Loucy (cell line): ENCODE measurements at regions not wholly inside any gene's neighbourhood (a gene's known extent, or its start where the extent isn't known, plus 50 kb on each side); places are given as distances from the start of the nearest gene placed in this dataset.

ENCODE experiments used
- H2AFZ ChIP-seq: fragments of 200-600 bp; sonication (generic); 2 replicates; pipeline ENCODE4 v1.6.0; 2016; ENCODE audit warnings: antibody characterized with exemption, mild to moderate bottlenecking, low read length, moderate library complexity
- H3F3A ChIP-seq: fragments of 200-600 bp; 2 replicates; pipeline ENCODE4 v1.6.0; 2016; ENCODE audit warnings: antibody characterized with exemption, low read depth, mild to moderate bottlenecking
- H3K27me3 ChIP-seq: fragments of 200-600 bp; sonication (generic); 2 replicates; pipeline ENCODE4 v1.6.1; 2014; ENCODE audit warnings: low read length, mild to moderate bottlenecking; ENCODE audit not compliant: insufficient read depth, poor library complexity, severe bottlenecking
- H3K36me3 ChIP-seq: fragments of 200-600 bp; sonication (generic); 2 replicates; pipeline ENCODE4 v1.6.1; 2016; ENCODE audit warnings: low read length; ENCODE audit not compliant: insufficient read depth
- H3K4me1 ChIP-seq: fragments of 200-600 bp; sonication (generic); 2 replicates; pipeline ENCODE4 v1.5.1; 2014; ENCODE audit warnings: low read length, mild to moderate bottlenecking; ENCODE audit not compliant: insufficient read depth, poor library complexity, severe bottlenecking
- H3K4me2 ChIP-seq: fragments of 200-600 bp; sonication (generic); 2 replicates; pipeline ENCODE4 v1.6.0; 2014; ENCODE audit warnings: antibody characterized with exemption, low read length, low read depth, mild to moderate bottlenecking; ENCODE audit not compliant: poor library complexity, severe bottlenecking
- H3K4me3 ChIP-seq: fragments of 200-600 bp; sonication (generic); 2 replicates; pipeline ENCODE4 v1.5.1; 2014; ENCODE audit warnings: low read length, mild to moderate bottlenecking, mixed read lengths; ENCODE audit not compliant: poor library complexity, severe bottlenecking
- H3K79me2 ChIP-seq: fragments of 200-600 bp; sonication (generic); 2 replicates; pipeline ENCODE4 v1.6.1; 2014; ENCODE audit warnings: low read length; ENCODE audit not compliant: insufficient read depth
- H3K9ac ChIP-seq: fragments of 200-600 bp; sonication (generic); 2 replicates; pipeline ENCODE4 v1.6.0; 2014; ENCODE audit warnings: mild to moderate bottlenecking, low read depth, low read length, moderate library complexity; ENCODE audit not compliant: poor library complexity, severe bottlenecking
- H3K9me2 ChIP-seq: fragments of 200-600 bp; sonication (generic); replicated peaks from 2 replicates; pipeline ENCODE4 v1.6.1; 2016; ENCODE audit warnings: low read depth, low read length, mixed read lengths
- H3K9me3 ChIP-seq: fragments of 200-600 bp; sonication (generic); 2 replicates; pipeline ENCODE4 v1.6.1; 2014; ENCODE audit warnings: mild to moderate bottlenecking, antibody characterized with exemption, low read length, low read depth; ENCODE audit not compliant: insufficient read depth
- H4K20me1 ChIP-seq: fragments of 200-600 bp; sonication (generic); 2 replicates; pipeline ENCODE4 v1.6.0; 2014; ENCODE audit warnings: antibody characterized with exemption, low read length, mild to moderate bottlenecking; ENCODE audit not compliant: insufficient read depth, poor library complexity, severe bottlenecking
- CTCF ChIP-seq: fragments of 200-600 bp; sonication (generic); conservative IDR thresholded peaks from 2 replicates; pipeline ENCODE4 v1.5.1; 2014; ENCODE audit warnings: mild to moderate bottlenecking, antibody characterized with exemption, low read length
- EZH2phosphoT487 ChIP-seq: fragments of 200-600 bp; IDR thresholded peaks from 2 replicates; pipeline ENCODE4 v1.6.1; 2018; ENCODE audit warnings: antibody characterized with exemption, mild to moderate bottlenecking, moderate library complexity, borderline replicate concordance

DNA sequence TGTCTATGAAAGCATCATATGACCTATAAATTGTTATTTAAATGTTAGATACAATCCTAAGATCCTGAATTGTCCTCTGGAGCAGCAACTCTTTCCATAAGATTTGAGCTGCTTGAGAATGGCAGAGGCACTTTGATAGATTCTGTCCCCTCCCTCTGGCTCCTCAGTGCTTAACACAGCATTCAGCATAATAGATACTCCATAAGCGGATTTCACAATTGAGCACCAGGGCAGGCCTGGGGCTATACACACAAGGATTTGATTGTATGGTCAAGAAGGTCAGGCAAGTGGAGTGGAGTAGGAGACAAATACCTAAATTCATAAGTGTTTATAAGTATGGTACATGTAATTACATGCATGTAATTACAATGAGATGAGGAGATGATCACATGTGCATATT is 96.3 kb downstream of the FOXD1 start:
- no peak overlapping the region for H3K4me3 ChIP-seq
- no peaks in the 10 kb centered on the region for H3K27me3 ChIP-seq
- no peaks in the 10 kb centered on the region; the same call in 1 of the 2 replicates for H3K9me3 ChIP-seq
- H3K9ac ChIP-seq, result no peak overlapping the region
- H3K9me2 ChIP-seq, result no peaks in the 10 kb centered on the region
- no peaks in the 10 kb centered on the region for H3K36me3 ChIP-seq
- H4K20me1 ChIP-seq, result no peaks in the 10 kb centered on the region
- no peaks in the 10 kb centered on the region for H3K79me2 ChIP-seq
- TF ChIP-seq EZH2phosphoT487 (no peak), CTCF (no peak)
- H3F3A ChIP-seq, result no peaks in the 10 kb centered on the region
- no peak overlapping the region for H3K4me2 ChIP-seq
- H2AFZ ChIP-seq, result no peak overlapping the region
- no peaks in the 10 kb centered on the region for H3K4me1 ChIP-seq

GRCh38 chr5:73351593-73351992 is 97.0 kb downstream of the FOXD1 start:
- no peaks in the 10 kb centered on the region for H4K20me1 ChIP-seq
- no peaks in the 10 kb centered on the region for H3F3A ChIP-seq
- H3K9ac ChIP-seq, result no peak overlapping the region
- no peaks in the 10 kb centered on the region; the same call in 1 of the 2 replicates for H3K9me3 ChIP-seq
- no peaks in the 10 kb centered on the region for H3K36me3 ChIP-seq
- H3K27me3 ChIP-seq, result no peaks in the 10 kb centered on the region
- H2AFZ ChIP-seq, result no peak overlapping the region
- H3K79me2 ChIP-seq, result no peaks in the 10 kb centered on the region
- TF ChIP-seq EZH2phosphoT487 (no peak), CTCF (no peak)
- H3K4me3 ChIP-seq, result no peak overlapping the region
- H3K4me1 ChIP-seq, result no peaks in the 10 kb centered on the region
- no peaks in the 10 kb centered on the region for H3K9me2 ChIP-seq
- no peak overlapping the region for H3K4me2 ChIP-seq

GRCh38 chr5:73346878-73347408 is 101.6 kb downstream of the FOXD1 start:
- no peaks in the 10 kb centered on the region for H3K36me3 ChIP-seq
- H3K4me2 ChIP-seq, result no peak overlapping the region
- no peak for TF ChIP-seq CTCF
- no peak for TF ChIP-seq EZH2phosphoT487
- H3K9me3 ChIP-seq, result no peaks in the 10 kb centered on the region; the same call in 1 of the 2 replicates
- no peak overlapping the region for H2AFZ ChIP-seq
- no peaks in the 10 kb centered on the region for H3K9me2 ChIP-seq
- no peaks in the 10 kb centered on the region for H3K4me1 ChIP-seq
- no peaks in the 10 kb centered on the region for H3K27me3 ChIP-seq
- no peaks in the 10 kb centered on the region for H3F3A ChIP-seq
- no peak overlapping the region for H3K4me3 ChIP-seq
- no peaks in the 10 kb centered on the region for H4K20me1 ChIP-seq
- H3K9ac ChIP-seq, result no peak overlapping the region
- no peaks in the 10 kb centered on the region for H3K79me2 ChIP-seq
